Activated naive CD4-positive, alpha-beta T cell treated with anti-CD3 and anti-CD28 coated beads, Interleukin-2, amount 50 U/mL, for 16 hours (primary cell): ENCODE measurements at regions not wholly inside any gene's neighbourhood (a gene's known extent, or its start where the extent isn't known, plus 50 kb on each side); places are given as distances from the start of the nearest gene placed in this dataset.

Source experiments
- DNase-seq: peaks from one replicate; pipeline ENCODE4 v3.0.0-alpha.2; 2020

DNA sequence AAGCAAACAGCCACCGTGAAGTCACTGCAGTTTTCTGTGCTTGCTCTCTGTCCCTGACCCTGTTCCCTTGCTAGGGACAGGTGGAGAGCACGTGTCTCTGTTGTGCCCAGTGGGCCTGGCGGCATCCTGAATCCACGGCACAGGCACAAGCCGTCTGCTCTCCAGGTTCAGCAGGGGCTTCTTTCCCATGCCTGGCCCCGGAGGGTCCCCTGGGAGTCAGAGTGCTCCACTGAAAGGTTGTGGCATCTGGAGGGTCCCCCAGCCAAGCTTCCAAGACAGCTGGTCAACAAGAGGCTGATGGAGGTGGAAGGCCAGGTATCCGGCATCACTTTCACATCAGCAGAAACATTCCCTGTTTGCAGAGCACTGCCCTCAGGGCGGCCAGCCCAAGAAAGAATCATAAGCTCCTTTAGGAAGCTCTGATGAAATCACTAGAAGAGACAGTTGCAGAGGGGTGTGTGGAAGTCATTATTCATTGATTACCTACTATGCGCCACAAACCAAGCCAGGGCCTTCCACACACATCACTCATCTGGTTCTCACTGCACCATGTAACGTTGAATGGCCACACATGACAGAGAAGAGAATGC lies 346.4 kb upstream of the B3GAT1 start:
- no peak for DNase-seq

DNA sequence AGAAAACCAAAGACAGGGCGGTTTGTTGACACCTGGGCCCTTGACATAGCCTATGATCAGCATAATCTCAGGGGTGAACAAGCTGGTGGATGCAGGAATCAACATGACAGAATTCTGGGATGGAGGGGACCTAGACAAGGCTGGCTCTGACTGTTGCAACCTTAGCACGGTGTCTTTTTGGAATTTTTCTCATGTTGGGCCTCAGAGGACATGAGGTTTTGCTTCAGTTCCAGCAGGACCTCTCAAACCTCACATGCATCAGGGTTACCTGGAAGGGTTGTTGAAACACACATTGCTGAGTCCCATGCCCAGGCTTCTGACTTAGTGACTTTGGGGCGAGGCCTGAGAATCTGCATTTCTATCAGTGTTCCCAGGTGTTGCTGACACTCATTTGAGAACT lies 345.6 kb upstream of the B3GAT1 start:
- DNase-seq, result no peak

DNA sequence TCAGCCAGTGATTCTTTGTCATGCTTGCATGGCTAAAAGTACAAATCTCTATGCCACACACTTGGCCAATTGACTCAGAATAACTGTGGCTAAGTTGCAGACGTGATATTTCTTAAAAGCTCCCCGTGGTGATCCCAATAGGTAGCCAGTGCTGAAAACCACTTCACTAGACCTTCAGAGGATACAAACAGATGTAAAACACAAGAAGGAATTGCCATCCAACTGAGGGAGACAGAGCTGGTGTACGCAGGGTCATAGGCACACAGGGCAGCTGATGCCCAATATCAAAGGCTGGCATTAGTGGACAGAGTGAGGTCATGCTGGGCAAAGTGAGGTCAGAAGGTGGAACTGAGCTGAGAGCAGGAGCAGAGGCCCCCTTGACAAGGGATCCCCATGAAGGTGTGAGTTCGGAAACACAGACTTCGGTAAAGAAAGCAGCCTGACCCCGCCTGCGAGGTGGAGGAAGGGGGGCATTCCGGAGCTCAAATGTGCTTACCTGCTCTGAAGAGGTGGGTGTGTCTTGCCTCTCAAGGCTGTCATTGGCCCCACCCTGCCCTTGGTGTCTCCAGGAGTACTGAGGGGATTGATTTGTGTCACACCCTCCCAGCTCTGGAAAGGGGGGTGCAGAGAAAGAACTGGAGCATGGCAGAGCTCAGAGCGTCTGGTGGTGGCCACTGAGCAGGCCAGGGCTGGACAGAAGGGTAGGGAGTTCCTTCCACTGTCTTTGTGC lies 344.9 kb upstream of the B3GAT1 start:
- no peak for DNase-seq

DNA sequence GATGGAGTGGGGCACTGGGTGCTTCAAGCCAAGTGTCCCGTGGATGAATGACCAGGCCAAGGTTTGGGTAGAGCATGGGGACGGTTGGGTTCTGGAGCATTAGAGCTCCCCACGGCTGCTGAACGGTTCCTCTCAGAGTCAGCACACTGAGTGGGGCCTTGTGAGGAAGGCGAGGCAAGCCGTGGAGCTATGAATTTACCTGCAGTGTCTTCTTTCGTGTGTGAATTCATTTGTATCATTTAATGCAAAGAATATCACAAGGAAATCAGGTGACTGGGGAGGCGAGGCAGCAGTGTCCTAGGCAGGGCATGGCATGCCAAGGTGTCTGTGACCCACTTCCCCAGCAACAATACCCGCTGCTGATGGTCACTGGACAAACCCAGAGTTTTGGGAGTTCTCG lies 343.5 kb upstream of the B3GAT1 start:
- DNase-seq, result no peak

DNA sequence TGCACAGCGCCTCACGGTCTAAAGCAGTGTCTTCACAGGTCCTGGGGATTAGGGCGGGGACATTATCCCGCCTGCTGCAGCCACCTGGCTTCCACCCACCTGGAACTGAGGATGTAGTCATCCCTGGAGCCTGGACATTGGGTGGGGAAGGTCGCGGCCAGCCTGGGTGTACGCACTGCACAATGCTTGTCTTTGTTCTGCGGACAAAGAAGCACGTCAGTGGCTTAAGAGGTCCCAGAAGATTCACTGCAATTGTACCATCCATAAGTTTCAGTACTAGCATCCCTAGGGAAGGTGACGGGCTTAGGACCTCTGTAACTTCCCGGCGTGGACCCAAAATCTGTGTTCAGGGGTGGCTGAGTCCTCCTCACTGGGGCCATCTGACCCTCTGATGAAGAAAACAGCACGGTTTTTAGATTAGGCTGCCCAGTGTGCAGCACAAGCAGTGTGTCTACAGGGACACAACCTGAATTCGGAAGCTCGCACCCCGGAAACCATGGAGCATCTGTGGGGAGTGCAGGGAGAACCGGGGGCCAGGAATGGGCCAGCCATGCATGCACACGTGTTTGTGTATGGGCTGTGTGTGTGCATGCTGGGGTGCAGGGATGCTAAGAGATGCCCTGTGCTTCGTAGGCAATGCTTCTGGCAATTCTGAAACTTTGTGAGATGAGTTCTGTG lies 342.6 kb upstream of the B3GAT1 start:
- no peak for DNase-seq

DNA sequence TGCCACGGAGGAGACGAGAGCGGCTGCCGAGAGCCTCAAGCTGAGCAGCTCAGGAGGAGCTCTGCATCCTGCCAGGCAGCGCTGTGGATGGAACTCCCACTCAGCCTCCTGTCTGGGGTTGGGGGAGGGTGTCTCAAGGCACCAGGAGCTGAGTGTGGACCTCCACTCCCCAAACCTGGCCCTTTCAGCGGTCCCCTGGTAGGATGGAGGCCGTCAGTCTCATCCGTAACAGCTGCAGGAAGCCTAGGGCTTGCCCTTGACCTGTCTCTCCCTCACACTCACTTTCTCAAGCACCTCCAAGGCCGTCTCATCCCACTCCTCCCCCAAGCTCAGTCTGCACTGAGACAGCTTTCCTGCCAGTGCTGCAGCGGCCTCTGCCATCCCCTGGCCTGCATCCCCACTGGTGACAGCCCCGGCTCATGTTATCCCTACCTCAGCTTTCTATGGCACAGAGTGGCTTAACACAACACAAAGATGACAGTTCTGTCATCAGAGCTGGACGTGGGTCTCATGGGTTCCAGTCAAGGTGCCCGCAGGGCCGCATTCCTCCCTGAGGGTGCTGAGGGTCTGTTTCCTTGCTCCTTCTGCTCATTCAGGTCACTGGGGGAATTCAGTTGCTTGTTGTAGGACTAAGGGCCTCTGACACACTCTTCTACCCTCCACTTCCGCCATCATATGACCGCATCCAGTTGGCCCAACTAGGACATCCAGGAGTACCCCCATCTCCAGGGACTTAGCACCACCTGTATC lies 341.9 kb upstream of the B3GAT1 start:
- DNase-seq, result no peak

DNA sequence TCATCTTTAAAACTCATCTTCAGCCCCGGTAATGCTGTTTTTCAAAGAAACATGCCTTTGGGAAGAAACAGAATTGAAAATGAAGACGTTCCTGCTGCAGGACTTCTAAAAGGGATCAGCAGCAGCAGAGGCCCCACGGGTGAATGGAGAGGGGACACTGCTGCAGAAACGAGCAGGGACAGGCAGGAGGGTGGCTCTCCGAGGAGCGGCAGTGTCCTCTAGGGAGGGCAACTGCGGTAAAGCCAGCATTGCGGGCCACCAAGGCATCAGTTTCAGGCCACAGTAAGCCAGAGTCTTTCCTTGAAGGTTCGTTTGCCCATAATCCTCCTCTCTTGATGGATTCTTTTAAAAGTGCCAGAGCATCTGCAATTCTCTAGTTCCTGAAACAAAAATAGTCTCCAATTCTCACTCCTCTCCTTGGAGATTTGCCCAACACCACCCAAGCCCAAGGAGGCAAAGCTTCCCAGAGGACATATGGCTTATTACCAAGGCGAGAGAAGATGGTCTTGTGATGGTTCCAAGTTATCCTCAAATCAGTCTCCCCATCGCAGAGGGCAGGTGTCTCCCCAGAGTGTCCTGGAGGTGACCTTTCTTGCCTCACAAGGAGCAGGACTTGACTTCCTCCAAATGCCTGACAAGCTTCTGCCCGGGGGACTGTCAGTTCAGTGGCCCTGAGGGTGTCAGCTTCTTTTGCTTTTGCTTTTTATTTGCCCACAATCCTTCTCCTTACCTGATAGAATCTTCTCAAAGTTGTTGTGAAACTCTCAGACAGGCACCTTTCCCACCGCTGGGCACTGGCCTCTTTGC lies 341.1 kb upstream of the B3GAT1 start:
- DNase-seq, result no peak

DNA sequence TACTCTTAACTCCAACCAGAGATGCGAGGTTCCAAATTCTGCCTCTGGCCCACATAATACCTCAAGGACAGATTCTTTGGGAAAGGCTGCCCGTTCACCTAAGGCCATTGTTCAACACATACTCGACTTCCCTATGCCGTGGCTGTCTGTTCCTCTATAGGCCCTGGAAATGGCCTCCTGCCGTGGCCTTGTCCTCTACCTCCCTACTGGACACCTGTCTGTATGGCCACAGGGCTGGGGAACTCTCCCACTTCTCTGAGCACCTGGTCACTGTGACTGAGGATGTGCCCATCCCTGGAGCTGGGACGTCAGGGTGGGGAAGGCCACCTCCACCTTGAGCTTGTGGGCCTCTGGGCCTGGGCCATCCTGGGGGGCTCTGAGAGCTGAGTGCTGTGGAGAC lies 340.5 kb upstream of the B3GAT1 start:
- DNase-seq, result no peak

DNA sequence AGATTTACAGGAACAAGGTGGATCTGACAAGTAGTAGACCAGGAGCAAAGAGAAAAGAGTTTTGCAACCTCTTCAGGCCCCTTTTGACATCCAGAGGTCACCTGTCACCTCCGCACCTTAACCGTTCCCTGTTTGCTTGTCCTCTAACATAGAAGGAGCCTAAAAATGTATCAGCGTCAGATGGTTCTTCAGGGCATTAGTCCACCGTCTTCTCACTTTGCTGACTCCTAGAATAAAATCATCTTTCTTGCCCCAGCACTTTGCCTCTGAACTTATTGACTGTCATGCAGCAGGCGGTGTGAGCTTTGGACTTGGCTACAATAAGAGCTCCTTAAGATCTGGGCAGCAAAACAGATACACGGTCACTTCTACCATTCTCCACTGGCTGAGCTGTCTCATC lies 339.7 kb upstream of the B3GAT1 start:
- no peak for DNase-seq

DNA sequence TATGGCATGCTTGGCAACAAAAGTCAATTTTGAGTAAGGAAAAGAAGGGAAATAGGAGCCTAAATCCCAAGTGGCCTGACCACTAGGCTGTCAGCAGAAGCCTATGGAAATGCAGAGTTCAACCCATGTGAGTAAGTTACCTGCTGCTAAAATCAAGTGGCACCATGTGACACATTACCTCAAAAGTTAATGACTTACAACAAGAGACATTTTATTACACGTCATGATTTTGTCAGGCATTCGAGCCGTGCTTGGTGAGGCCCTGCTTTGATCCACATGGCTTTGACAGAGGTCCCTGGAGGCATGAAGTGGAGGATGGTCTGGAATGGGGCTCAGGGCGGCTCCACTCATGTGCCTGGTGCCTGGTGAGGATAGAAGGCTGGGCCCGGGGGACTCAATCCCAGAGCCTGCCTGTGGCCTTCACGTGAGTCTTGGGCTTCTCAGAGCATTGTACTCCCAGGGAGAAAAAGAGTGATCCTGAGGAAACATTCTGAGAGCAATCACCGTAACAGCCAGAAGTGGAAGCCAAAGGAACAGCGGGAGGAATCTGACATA lies 339.1 kb upstream of the B3GAT1 start:
- no peak for DNase-seq

DNA sequence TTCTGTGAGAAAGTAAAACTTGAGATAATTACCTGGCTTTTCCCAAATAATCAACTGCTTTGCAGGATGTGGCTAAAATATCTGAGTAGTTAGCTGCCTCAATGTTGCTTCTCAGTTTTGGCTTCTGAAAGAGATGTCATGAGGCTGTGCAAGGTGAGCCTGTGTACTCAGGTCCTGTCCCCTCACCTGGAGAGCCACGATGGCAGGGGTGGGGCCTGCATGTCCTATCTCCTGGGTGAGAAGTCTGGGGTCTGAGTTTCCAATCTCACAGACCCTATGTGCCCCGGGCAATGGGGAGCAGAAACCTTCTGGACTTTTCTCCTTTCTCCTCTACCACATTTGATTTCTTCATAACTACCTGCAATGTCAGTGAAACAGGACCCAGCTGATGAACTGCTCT lies 338.6 kb upstream of the B3GAT1 start:
- no peak for DNase-seq

DNA sequence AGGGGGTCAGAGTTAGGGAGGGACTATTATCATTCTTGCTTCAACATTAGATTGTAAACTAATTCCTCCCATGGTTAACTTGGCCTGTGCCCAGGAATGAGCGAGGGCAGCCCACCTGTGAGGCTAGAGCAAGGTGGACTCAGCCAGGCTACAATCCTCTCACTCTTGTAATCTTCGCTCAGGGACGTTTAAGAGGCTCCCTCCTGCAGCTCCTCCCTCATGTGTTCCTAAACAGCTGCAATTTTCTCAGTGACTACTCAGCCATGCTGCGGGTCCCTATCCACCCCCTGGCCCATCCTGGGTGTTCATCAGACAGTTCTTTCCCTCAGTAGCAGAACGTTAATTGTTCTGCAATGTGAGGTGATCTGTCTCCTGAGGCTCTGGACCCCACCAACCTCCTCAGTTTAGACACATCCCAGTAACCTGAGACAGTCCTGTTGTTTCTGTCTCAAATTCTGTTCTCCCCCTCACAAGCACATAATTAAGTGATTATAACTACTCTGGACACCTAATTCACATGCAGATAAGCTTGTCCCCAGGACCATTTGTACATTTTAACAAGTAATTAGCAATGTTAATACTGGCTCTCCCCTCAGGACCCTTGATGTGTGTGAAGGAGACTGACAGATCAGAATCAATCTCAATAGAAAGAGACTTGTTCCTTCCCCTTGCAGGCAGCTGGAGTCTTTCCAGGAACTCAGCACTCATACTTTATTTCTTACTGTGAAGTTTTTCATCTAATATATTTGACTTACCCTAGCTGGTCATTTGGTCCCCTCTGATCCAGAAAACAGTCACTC lies 337.2 kb upstream of the B3GAT1 start:
- no peak for DNase-seq

DNA sequence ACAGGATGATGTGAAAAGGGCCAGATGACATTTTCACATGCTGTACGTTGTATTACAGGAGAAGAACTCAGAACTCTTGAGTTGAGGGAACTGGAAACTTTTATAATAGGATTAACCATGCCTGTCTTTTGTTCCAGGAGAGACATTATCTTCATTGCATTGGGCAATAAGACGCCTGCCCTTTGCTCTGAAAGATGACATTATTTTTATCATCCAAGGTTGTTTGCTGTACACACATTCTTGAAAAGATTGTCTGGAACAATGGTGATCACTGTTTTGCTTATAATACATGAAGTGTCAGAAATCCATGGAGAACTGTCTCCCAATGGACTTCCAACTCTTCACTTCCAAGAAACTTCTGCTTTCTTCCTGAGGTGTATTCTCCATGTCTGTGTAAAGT lies 334.6 kb upstream of the B3GAT1 start:
- no peak for DNase-seq

DNA sequence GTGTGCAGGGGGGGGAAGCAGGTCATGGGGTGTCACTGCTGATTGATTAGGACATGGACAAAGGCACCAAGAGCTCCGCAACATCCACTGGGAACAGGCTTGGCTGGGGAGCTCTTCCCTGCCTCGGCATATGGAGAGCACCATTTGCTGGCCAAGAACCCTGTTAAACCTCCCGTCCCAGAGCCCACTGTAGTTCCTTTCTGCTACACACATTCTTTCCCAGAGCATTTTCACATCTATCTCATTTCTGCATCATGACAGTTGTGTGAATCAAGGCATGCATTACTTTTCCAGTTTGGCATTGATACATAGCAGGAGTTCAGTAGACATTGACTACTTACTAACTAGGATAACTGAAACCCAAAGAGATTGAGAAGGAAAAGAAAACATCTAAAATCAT lies 333.4 kb upstream of the B3GAT1 start:
- no peak for DNase-seq

DNA sequence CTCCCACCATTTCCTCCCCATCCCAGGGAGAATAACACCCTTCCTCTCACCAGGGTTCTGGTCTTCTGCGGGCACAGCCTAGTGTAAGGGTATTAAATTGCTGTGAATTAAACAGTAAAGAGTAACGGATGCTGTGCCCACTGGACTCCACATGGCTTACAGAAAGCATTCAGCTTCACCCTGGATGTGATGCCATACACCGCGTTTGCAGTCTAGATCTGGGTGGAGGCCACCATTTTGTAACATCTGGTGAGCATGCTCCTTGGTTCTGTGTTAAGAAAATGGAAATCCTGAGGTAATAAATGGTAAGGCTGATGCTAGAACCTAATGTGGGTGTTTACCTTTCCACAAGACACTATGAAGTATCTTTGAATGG lies 331.8 kb upstream of the B3GAT1 start:
- no peak for DNase-seq

DNA sequence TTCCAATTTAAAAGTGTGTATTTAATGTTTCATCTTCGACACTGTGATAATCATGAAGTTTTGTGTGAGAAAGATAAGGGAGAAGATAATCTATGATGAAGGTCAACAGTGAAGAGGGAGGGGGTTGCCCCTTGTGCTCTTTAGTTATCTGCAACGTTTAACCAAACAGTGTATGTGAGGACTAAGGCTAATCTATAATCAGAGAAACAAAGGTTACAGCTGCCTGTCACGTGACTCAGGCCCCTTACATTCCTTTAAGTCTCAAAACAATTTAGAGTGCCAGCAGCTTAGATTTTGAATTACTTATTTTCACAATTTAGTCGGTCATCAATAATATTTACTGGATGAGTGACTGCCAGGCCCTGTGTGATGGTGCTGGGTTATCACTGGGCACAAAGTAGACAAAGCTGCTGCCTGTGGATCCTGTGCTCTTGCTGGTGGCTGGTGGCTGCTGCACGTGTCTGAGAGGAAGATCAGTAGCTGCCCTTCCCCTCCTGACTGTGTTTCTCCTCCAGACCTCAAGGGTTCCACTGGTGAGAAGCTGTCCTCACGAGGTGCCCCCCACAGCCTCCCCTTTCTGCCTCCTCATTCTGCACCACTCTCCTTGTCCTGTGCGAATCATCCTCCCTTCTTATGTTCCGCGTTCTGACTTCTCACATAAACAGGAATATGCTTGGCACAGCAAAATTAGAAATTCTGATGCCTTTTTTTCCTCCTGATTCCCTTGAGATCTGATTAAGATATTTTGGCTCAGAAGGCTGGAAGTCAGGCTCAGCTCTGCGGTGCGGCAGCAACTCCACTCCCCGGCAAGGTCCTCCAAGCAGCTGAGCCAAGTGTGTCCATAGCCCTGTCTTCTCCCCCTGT lies 331.1 kb upstream of the B3GAT1 start:
- no peak for DNase-seq

DNA sequence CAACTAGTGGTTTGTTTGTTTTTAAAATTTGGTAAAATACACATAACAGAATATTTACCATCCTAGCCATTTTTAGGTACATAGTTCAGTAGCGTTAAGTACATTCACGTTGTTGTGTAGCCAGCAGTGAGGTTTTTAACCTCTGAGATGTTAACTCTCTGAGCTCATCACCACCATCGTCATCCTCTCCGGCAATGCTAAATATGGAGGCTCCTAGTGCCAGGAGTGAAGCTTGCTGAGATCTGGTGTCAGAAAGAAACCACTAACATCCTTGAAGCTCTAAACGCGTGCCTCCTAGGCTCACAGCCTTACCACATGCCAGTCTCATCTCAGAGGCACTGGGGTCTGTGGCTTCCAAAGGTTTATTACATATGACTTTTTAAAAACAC lies 330.2 kb upstream of the B3GAT1 start:
- DNase-seq, result no peak

DNA sequence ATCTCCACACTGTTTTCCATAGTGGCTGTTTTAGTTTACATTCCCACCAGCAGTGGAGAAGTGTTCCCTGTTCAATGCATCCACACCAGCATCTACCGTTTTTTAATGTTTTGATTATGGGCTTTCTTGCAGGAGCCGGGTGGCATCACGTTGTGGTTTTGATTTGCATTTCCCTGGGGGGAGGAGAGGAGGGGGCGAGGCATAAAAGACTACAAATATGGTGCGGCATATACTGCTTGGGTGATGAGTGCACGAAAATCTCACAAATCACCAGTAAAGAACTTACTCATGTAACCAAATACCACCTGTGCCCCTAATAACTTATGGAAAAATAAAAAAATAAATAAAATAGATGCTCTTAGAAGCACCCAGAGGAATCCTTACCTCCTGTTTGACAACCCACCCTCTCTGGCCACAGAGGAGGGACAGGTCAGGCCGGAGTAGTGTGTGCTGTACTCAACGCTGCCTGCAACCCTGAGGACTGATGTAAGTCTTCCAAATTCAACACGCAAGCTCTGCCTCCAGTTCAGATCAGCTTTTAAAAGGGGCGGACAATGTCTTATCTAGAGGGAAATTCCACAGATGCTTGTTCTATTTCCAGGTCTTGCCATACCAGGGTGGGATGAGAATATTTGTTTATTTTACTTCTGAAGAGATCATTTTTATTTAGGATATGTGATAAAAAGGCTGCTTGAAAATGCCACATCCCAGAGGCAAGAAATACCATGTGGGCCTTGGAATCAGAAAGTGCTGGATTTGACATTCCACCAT lies 329.6 kb upstream of the B3GAT1 start:
- no peak for DNase-seq

DNA sequence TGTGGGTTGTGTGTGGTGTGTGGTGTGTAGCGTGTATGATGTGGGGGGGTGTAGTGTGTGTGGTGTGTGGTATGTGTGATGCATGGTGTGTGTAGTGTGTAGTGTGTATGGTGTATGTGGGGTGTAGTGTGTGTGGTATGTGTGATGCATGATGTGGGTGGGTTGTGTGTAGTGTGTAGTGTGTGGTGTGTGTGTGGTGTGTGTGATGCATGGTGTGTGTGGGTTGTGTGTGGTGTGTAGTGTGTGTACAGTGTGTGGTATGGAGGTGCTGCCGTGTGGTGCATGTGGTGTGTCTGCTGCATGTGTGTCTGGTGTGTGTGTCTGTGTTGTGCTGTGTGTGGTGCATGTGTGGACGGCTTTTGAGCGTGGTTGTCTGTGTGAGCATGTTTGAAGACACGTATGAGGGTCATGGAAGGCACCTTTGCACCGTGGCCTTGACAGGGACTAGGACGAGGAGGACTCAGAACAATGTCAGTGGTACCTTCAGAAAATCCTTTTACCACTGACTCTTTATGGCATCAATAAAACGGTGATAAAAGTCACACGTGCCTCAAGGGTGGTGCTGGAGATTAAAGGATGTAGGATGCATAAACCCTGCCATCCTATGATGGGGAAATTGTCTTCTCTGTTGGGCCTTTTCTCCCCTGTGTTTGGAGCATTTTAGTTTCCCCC lies 328.7 kb upstream of the B3GAT1 start:
- DNase-seq, result no peak
